KMS-11 (cell line): ENCODE measurements at regions not wholly inside any gene's neighbourhood (a gene's known extent, or its start where the extent isn't known, plus 50 kb on each side); places are given as distances from the start of the nearest gene placed in this dataset.

Experiments used
- H2AFZ ChIP-seq: fragments of 200-600 bp; sonication (generic); 2 replicates; pipeline ENCODE4 v1.6.1; 2016; ENCODE audit warnings: antibody characterized with exemption, mixed run types, low read depth
- H3K27ac ChIP-seq: fragments of 200-600 bp; sonication (generic); 2 replicates; pipeline ENCODE4 v1.6.1; 2016; ENCODE audit warnings: mild to moderate bottlenecking, mixed run types
- H3K27me3 ChIP-seq: fragments of 200-600 bp; sonication (generic); 2 replicates; pipeline ENCODE4 v1.6.1; 2017; ENCODE audit warnings: mild to moderate bottlenecking, low read depth, mixed run types, moderate library complexity; ENCODE audit not compliant: insufficient read depth
- H3K36me3 ChIP-seq: fragments of 200-600 bp; sonication (generic); 2 replicates; pipeline ENCODE4 v1.6.1; 2017; ENCODE audit warnings: mild to moderate bottlenecking, mixed run types; ENCODE audit not compliant: insufficient read depth
- H3K4me1 ChIP-seq: fragments of 200-600 bp; sonication (generic); 2 replicates; pipeline ENCODE4 v1.6.1; 2016; ENCODE audit warnings: mild to moderate bottlenecking, low read depth, mixed run types; ENCODE audit not compliant: poor library complexity, severe bottlenecking
- H3K4me2 ChIP-seq: fragments of 200-600 bp; sonication (generic); 2 replicates; pipeline ENCODE4 v1.7.0; 2016; ENCODE audit warnings: mild to moderate bottlenecking, mixed run types
- H3K4me3 ChIP-seq: fragments of 200-600 bp; sonication (generic); IDR thresholded peaks from 2 replicates; pipeline ENCODE4 v1.6.1; 2017; ENCODE audit warnings: low read depth, low read length, mixed read lengths; ENCODE audit not compliant: insufficient read depth
- H3K79me2 ChIP-seq: fragments of 200-600 bp; sonication (generic); 2 replicates; pipeline ENCODE4 v1.6.1; 2016; ENCODE audit warnings: low read depth, mixed run types; ENCODE audit not compliant: insufficient read depth
- H3K9ac ChIP-seq: fragments of 200-600 bp; sonication (generic); 2 replicates; pipeline ENCODE4 v1.6.1; 2016; ENCODE audit warnings: mild to moderate bottlenecking, mixed run types
- H4K20me1 ChIP-seq: fragments of 200-600 bp; sonication (generic); 2 replicates; pipeline ENCODE4 v1.6.1; 2016; ENCODE audit warnings: mild to moderate bottlenecking, mixed run types; ENCODE audit not compliant: insufficient read depth
- TF ChIP-seq, protein P1 (sequence below): fragments of 200-600 bp; sonication (generic); conservative IDR thresholded peaks from 2 replicates; pipeline ENCODE4 v1.6.1; 2017; ENCODE audit warnings: low read depth, mild to moderate bottlenecking, antibody characterized with exemption, low read length, moderate library complexity, mixed read lengths

DNA sequence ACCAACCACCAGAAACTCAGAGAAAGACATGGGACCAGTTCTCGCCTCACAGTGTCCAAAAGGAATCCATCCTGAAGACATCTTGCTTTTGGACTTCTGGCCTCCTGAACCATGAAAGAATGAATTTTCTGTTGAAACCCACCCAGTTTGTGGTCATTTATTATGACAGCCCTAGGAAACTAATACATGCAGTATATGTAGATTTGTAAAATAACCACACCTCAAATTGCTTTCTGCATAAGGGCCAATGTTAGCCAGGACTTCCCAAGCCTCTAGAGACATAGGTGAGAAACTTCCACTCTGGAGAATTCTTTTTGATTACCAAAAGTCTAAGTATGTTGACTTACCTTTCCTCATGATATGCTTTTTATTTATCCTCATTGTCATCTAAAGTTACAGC lies 210.5 kb upstream of the SP4 start:
- no peaks in the 10 kb centered on the region for H3K36me3 ChIP-seq
- H3K79me2 ChIP-seq = no peaks in the 10 kb centered on the region
- no peaks in the 10 kb centered on the region for H3K4me1 ChIP-seq
- H3K27me3 ChIP-seq = no peaks in the 10 kb centered on the region
- H3K4me3 ChIP-seq = no peak overlapping the region
- no peak overlapping the region for H3K4me2 ChIP-seq
- TF ChIP-seq, protein P1, sequence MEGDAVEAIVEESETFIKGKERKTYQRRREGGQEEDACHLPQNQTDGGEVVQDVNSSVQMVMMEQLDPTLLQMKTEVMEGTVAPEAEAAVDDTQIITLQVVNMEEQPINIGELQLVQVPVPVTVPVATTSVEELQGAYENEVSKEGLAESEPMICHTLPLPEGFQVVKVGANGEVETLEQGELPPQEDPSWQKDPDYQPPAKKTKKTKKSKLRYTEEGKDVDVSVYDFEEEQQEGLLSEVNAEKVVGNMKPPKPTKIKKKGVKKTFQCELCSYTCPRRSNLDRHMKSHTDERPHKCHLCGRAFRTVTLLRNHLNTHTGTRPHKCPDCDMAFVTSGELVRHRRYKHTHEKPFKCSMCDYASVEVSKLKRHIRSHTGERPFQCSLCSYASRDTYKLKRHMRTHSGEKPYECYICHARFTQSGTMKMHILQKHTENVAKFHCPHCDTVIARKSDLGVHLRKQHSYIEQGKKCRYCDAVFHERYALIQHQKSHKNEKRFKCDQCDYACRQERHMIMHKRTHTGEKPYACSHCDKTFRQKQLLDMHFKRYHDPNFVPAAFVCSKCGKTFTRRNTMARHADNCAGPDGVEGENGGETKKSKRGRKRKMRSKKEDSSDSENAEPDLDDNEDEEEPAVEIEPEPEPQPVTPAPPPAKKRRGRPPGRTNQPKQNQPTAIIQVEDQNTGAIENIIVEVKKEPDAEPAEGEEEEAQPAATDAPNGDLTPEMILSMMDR = no peak
- H2AFZ ChIP-seq = no peak overlapping the region
- no peaks in the 10 kb centered on the region for H4K20me1 ChIP-seq
- H3K9ac ChIP-seq = no peak overlapping the region
- no peak overlapping the region for H3K27ac ChIP-seq

DNA sequence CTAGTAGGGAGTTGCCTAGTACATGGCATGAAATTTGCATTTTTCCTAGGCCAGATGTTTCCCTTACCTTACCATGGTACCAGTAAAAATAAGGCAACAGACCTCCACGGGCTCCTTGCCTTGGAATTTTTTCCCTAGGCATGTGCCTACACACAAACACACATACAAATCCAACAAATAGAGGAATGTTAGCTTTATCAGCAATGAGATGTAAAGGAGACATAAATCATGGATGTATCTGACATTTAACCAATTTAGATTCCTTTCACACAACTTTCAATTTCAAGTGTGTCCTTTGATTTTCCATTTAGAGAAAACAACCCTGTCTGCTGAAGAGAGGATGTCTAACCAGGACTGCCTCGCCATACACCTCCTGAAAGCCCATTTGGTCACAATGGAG lies 209.7 kb upstream of the SP4 start:
- TF ChIP-seq, protein P1 = no peak
- Histone ChIP-seq H3K79me2 (no peaks in the 10 kb centered on the region), H3K4me1 (no peaks in the 10 kb centered on the region), H3K4me2 (no peak overlapping the region), H3K9ac (no peak overlapping the region), H3K4me3 (no peak overlapping the region), H4K20me1 (no peaks in the 10 kb centered on the region), H2AFZ (no peak overlapping the region), H3K36me3 (no peaks in the 10 kb centered on the region), H3K27me3 (no peaks in the 10 kb centered on the region), H3K27ac (no peak overlapping the region)

DNA sequence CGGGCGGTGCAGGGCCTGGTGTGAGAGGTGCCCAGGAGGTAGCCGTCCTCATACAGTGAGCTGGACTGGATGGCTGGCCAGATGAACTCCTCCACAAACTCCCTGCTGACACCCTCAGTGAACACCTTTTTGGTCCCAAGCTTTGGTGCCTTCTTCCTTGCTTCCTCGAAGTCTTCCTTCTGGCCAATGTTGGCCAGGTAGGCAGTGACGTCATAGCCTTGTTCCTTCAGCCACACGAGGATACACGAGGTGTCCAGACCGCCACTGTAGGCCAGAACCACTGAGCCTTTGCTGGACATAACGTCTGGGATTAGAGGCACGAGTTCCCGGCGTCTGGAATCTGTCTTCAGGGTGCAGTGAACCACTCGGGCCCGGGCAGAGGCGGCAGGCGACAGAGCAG lies 206.8 kb upstream of the SP4 start:
- H3K4me1 ChIP-seq = no peaks in the 10 kb centered on the region
- no peaks in the 10 kb centered on the region for H3K27me3 ChIP-seq
- H3K27ac ChIP-seq = no peak overlapping the region
- H3K9ac ChIP-seq = no peak overlapping the region
- TF ChIP-seq, protein P1 = no peak
- no peaks in the 10 kb centered on the region for H4K20me1 ChIP-seq
- no peaks in the 10 kb centered on the region for H3K79me2 ChIP-seq
- no peaks in the 10 kb centered on the region for H3K36me3 ChIP-seq
- H3K4me3 ChIP-seq = no peak overlapping the region
- no peak overlapping the region for H3K4me2 ChIP-seq
- H2AFZ ChIP-seq = no peak overlapping the region

DNA sequence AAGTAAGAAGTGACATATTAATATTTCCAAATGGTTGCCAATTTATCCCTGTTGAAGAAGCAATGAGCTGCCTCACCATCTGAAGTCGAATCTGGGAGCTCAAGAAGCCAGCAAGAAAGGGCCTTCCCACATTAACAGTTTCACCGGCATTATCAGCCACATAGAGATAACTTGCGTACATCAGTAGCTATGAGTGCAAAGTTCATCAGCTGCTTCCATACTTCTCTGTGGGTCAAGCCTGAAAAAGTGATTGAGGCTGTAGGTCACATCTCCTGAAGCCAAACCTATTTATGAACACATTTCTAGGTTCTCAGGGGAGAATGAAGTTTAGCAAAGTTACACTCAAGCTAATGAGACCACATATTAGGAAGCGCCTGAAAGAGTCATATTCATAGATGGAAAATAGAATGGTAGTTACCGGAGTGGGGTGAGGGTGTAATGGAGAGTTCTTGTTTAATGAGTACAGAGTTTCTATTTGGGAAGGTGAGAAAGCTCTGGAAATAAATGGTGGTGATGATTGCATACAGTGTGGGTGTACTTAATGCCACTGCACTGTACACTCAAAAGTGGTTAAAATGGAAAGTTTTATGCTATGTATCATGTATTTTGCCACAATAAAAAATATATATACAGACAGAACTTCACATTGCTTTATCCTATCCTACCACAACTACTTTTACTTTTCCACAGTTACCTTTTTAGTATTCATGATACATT lies 189.3 kb upstream of the SP4 start:
- H3K27ac ChIP-seq = no peak overlapping the region
- no peak overlapping the region for H2AFZ ChIP-seq
- H3K79me2 ChIP-seq = no peaks in the 10 kb centered on the region
- no peaks in the 10 kb centered on the region for H3K36me3 ChIP-seq
- H3K9ac ChIP-seq = no peak overlapping the region
- H3K27me3 ChIP-seq = no peaks in the 10 kb centered on the region
- no peak overlapping the region for H3K4me3 ChIP-seq
- no peaks in the 10 kb centered on the region for H3K4me1 ChIP-seq
- no peaks in the 10 kb centered on the region for H4K20me1 ChIP-seq
- TF ChIP-seq, protein P1 = no peak
- no peak overlapping the region for H3K4me2 ChIP-seq
